Stimulated activated CD4-positive, alpha-beta T cell treated with anti-CD3 and anti-CD28 coated beads, Interleukin-2, amount 100 ng/mL, for 24 hours (primary cell): ENCODE measurements at regions not wholly inside any gene's neighbourhood (a gene's known extent, or its start where the extent isn't known, plus 50 kb on each side); places are given as distances from the start of the nearest gene placed in this dataset.

ENCODE experiments used
- DNase-seq, 2 donors: peaks; one replicate each; pipeline ENCODE4 v3.0.0-alpha.2; 2020

- DNase-seq, result no peak
Observed at GRCh38 chr3:99541181-99541580, 97.2 kb upstream of the COL8A1 start.

GRCh38 chr3:99537416-99537815, 101.0 kb upstream of the COL8A1 start:
- DNase-seq, result no peak

- no peak for DNase-seq
Observed at GRCh38 chr3:99536555-99537314, 101.7 kb upstream of the COL8A1 start.

- DNase-seq, result no peak
Observed at GRCh38 chr3:99534951-99535704, 103.3 kb upstream of the COL8A1 start.

- DNase-seq, result peak in 1 of 2 donors; percentile 5
Observed at GRCh38 chr3:99532246-99532645, 106.1 kb upstream of the COL8A1 start.

GRCh38 chr3:99529265-99529664, 109.1 kb upstream of the COL8A1 start:
- DNase-seq, result no peak

- DNase-seq, result no peak
Observed at GRCh38 chr3:99526921-99527320, 111.5 kb upstream of the COL8A1 start.

- DNase-seq, result no peak
Observed at GRCh38 chr3:99524559-99524958, 113.8 kb upstream of the COL8A1 start.

- DNase-seq, result no peak
Observed at GRCh38 chr3:99523431-99524127, 114.8 kb upstream of the COL8A1 start.

GRCh38 chr3:99522147-99522546, 116.2 kb upstream of the COL8A1 start:
- DNase-seq, result no peak

- no peak for DNase-seq
Observed at GRCh38 chr3:99521551-99521950, 116.8 kb upstream of the COL8A1 start.

- DNase-seq, result no peak
Observed at GRCh38 chr3:99520513-99520912, 117.9 kb upstream of the COL8A1 start.

- no peak for DNase-seq
Observed at GRCh38 chr3:99516936-99517335, 121.5 kb upstream of the COL8A1 start.

GRCh38 chr3:99515891-99516290, 122.5 kb upstream of the COL8A1 start:
- DNase-seq, result no peak

GRCh38 chr3:99509224-99509623, 129.2 kb upstream of the COL8A1 start:
- no peak for DNase-seq

- DNase-seq, result no peak
Observed at GRCh38 chr3:99508191-99508590, 130.2 kb upstream of the COL8A1 start.

- peak in 1 of 2 donors; percentile 8 for DNase-seq
Observed at GRCh38 chr3:99505646-99506269, 132.6 kb upstream of the COL8A1 start.

GRCh38 chr3:99505200-99505599, 133.2 kb upstream of the COL8A1 start:
- no peak for DNase-seq

GRCh38 chr3:99504258-99504657, 134.1 kb upstream of the COL8A1 start:
- DNase-seq, result no peak

- DNase-seq, result no peak
Observed at GRCh38 chr3:99503350-99503749, 135.0 kb upstream of the COL8A1 start.

GRCh38 chr3:99502871-99503270, 135.5 kb upstream of the COL8A1 start:
- no peak for DNase-seq

GRCh38 chr3:99500485-99500884, 137.9 kb upstream of the COL8A1 start:
- no peak for DNase-seq
